ENCODE measurements at regions not wholly inside any gene's neighbourhood (a gene's known extent, or its start where the extent isn't known, plus 50 kb on each side); places are given as distances from the start of the nearest gene placed in this dataset.

- no peak for DNase-seq (ENCODE audit: low spot score)
Measured at GRCh38 chr18:39801848-39802247, 2153.2 kb upstream of the PIK3C3 start.

GRCh38 chr18:39801010-39801409, 2154.0 kb upstream of the PIK3C3 start:
- no peak for DNase-seq (ENCODE audit: low spot score)

- DNase-seq (ENCODE audit: low spot score): peak; percentile 48
Measured at GRCh38 chr18:39799006-39799405, 2156.0 kb upstream of the PIK3C3 start.

GRCh38 chr18:39796393-39796792, 2158.6 kb upstream of the PIK3C3 start:
- no peak for DNase-seq (ENCODE audit: low spot score)

- DNase-seq (ENCODE audit: low spot score): no peak
Measured at GRCh38 chr18:39795350-39795749, 2159.7 kb upstream of the PIK3C3 start.

GRCh38 chr18:39793609-39794008, 2161.4 kb upstream of the PIK3C3 start:
- DNase-seq (ENCODE audit: low spot score): no peak

- no peak for DNase-seq (ENCODE audit: low spot score)
Measured at GRCh38 chr18:39788383-39788782, 2166.7 kb upstream of the PIK3C3 start.

- no peak for DNase-seq (ENCODE audit: low spot score)
Measured at GRCh38 chr18:39786477-39786876, 2168.6 kb upstream of the PIK3C3 start.

GRCh38 chr18:39784541-39784940, 2170.5 kb upstream of the PIK3C3 start:
- DNase-seq (ENCODE audit: low spot score): no peak

GRCh38 chr18:39781565-39781964, 2173.5 kb upstream of the PIK3C3 start:
- no peak for DNase-seq (ENCODE audit: low spot score)

GRCh38 chr18:39780774-39781173, 2174.3 kb upstream of the PIK3C3 start:
- DNase-seq (ENCODE audit: low spot score): no peak

GRCh38 chr18:39779926-39780325, 2175.1 kb upstream of the PIK3C3 start:
- no peak for DNase-seq (ENCODE audit: low spot score)

- DNase-seq (ENCODE audit: low spot score): no peak
Measured at GRCh38 chr18:39776766-39777165, 2178.3 kb upstream of the PIK3C3 start.

- DNase-seq (ENCODE audit: low spot score): no peak
Measured at GRCh38 chr18:39774957-39775598, 2180.0 kb upstream of the PIK3C3 start.

- no peak for DNase-seq (ENCODE audit: low spot score)
Measured at GRCh38 chr18:39773646-39774045, 2181.4 kb upstream of the PIK3C3 start.

- no peak for DNase-seq (ENCODE audit: low spot score)
Measured at GRCh38 chr18:39772155-39772919, 2182.7 kb upstream of the PIK3C3 start.

GRCh38 chr18:39770399-39770798, 2184.6 kb upstream of the PIK3C3 start:
- no peak for DNase-seq (ENCODE audit: low spot score)

- no peak for DNase-seq (ENCODE audit: low spot score)
Measured at GRCh38 chr18:39764873-39765272, 2190.2 kb upstream of the PIK3C3 start.

- DNase-seq (ENCODE audit: low spot score): no peak
Measured at GRCh38 chr18:39761273-39761672, 2193.8 kb upstream of the PIK3C3 start.

GRCh38 chr18:39759926-39760325, 2194.3 kb upstream of the CELF4 start:
- DNase-seq (ENCODE audit: low spot score): no peak

GRCh38 chr18:39753178-39753577, 2187.6 kb upstream of the CELF4 start:
- no peak for DNase-seq (ENCODE audit: low spot score)

- DNase-seq (ENCODE audit: low spot score): no peak
Measured at GRCh38 chr18:39752351-39752750, 2186.8 kb upstream of the CELF4 start.

- DNase-seq (ENCODE audit: low spot score): no peak
Measured at GRCh38 chr18:39751921-39752320, 2186.3 kb upstream of the CELF4 start.

GRCh38 chr18:39751161-39751560, 2185.6 kb upstream of the CELF4 start:
- no peak for DNase-seq (ENCODE audit: low spot score)

All from H4 (cell line).